ENCODE measurements at regions not wholly inside any gene's neighbourhood (a gene's known extent, or its start where the extent isn't known, plus 50 kb on each side); places are given as distances from the start of the nearest gene placed in this dataset.

DNA sequence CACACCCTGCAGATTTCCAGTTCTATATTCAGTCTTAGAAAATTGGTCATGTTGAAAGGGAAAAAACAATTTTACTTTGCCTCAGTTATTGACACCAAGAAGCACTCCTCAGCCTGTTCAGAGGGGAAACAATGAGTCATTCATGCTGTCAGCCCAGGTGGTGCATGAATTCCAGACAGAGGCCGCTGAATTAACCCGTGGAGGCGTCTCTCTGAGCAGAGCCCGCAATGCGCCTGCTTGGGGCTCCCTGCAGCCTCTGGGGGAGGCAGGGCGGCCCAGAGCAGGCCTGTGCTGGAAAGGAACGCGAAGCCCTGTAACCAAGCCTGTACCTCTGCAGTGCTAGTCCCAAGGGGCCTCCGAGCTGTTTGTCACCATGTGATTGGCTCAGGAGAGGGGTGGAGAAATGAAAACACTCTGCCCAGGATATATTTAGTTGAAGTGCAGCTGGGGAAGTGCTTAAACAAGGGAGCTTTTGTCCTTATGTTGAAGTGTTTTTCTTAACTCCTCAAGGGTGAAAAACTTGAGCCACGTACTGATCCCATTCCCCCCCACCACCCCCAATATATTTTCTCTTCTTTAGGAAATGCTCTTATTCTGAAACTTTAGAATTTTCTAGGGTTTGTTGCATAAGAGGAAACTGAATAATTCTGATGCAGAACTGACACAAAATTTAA, 68.3 kb upstream of the CHD2 start (continued):
- no peak for TF ChIP-seq NPAS2 (CRISPR knock-in tag; IDR thresholded peaks at IDR 0.05; ENCODE audit: borderline replicate concordance)

DNA sequence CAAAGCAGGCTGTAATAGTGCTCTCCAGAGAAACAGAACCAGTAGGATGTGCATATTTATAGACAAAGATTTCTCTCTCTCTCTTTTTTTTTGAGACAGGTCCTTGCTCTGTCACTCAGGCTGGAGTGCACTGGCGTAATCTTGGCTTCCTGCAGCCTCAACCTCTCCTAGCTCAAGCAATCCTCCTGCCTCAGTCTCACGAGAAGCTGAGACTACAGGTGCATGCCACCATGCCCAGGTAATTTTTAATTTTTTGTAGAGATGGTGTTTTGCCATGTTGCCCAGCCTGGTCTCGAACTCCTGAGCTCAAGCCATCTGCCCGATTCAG, 67.1 kb upstream of the CHD2 start:
- no peaks in the 10 kb centered on the region for H3K27me3 ChIP-seq (ENCODE audit: control insufficient read depth in 1 of 2, insufficient read depth in 2 of 2, low read length in 2 of 2)
- CTCF ChIA-PET (ENCODE audit: low intra/inter-chr PET ratio, low total read pairs) = no interaction called here
- no peaks in the 10 kb centered on the region for H3K36me3 ChIP-seq (replicated peaks in 1 of 2; ENCODE audit: control insufficient read depth in 1 of 2, insufficient read depth in 2 of 2, low read length in 2 of 2)
- in situ Hi-C loops (cut with HindIII; ENCODE audit: extremely low pct_ligation_motif_present, low pct_unique_long_range_greater_than_20kb) (no loop called here), intact Hi-C loops (cut with micrococcal nuclease; ENCODE audit: unreplicated experiment) (no loop called here)
- H3K4me2 ChIP-seq (ENCODE audit: low read depth, low read length) = no peak overlapping the region; the same call in 1 of the 2 replicates
- POLR2A ChIA-PET = interaction anchor here (1.9 to 4.7 kb wide), 5 partner anchors 24 to 75 kb away, joined by 15 to 132 read pairs (median 65); partner anchors contain the start of gene CHD2
- no peak overlapping the region for H3K4me3 ChIP-seq (replicated peaks in 1 of 3; ENCODE audit: insufficient read depth in 1 of 3, low read depth in 2 of 3, low read length in 3 of 3)
- H3K27ac ChIP-seq (ENCODE audit: extremely low read length, insufficient read depth, low read length) = peak overlapping the region; percentile 95
- no peaks in the 10 kb centered on the region for H4K20me1 ChIP-seq (ENCODE audit: insufficient read depth, low read length)
- H3K79me2 ChIP-seq (ENCODE audit: insufficient read depth, low read length) = no peaks in the 10 kb centered on the region
- no peak overlapping the region for H2AFZ ChIP-seq (ENCODE audit: low read length)
- H3K4me1 ChIP-seq (ENCODE audit: insufficient read depth, low read length) = peaks cover 37% of the 10 kb centered on the region
- no peaks in the 10 kb centered on the region for H3K9me3 ChIP-seq (ENCODE audit: low read length)
- no TSS peak for BruUV-seq (replicated peaks)
- ATAC-seq (no peak), DNase-seq (ENCODE audit: low spot score) (no peak), FAIRE-seq (no peak)
- WGBS (ENCODE audit: low lambda C conversion rate) = 90% methylated on average over 4 of the region's 4 CpGs
- peak overlapping the region; percentile 23; the same call in 1 of the 2 replicates for H3K9ac ChIP-seq (ENCODE audit: insufficient read depth, low read depth, low read length)
- TF ChIP-seq MATR3 (CRISPR knock-in tag; IDR thresholded peaks at IDR 0.05) (no peak), SETDB1 (CRISPR knock-in tag; IDR thresholded peaks at IDR 0.05; ENCODE audit: borderline replicate concordance) (no peak), ZFP90 (CRISPR knock-in tag; IDR thresholded peaks at IDR 0.05; ENCODE audit: borderline replicate concordance) (no peak), U2AF1 (optimal IDR thresholded peaks at IDR 0.05; ENCODE audit: low read depth, low read length) (no peak), ZNF235 (CRISPR knock-in tag; IDR thresholded peaks at IDR 0.05; ENCODE audit: borderline replicate concordance) (no peak), JARID2 (CRISPR knock-in tag; IDR thresholded peaks at IDR 0.05; ENCODE audit: insufficient replicate concordance) (no peak), ZNF335 (CRISPR knock-in tag; IDR thresholded peaks at IDR 0.05) (no peak), KLF13 (CRISPR knock-in tag; IDR thresholded peaks at IDR 0.05) (no peak), ZFP82 (CRISPR knock-in tag; IDR thresholded peaks at IDR 0.05; ENCODE audit: borderline replicate concordance) (no peak)
- TF ChIP-seq, protein P1, sequence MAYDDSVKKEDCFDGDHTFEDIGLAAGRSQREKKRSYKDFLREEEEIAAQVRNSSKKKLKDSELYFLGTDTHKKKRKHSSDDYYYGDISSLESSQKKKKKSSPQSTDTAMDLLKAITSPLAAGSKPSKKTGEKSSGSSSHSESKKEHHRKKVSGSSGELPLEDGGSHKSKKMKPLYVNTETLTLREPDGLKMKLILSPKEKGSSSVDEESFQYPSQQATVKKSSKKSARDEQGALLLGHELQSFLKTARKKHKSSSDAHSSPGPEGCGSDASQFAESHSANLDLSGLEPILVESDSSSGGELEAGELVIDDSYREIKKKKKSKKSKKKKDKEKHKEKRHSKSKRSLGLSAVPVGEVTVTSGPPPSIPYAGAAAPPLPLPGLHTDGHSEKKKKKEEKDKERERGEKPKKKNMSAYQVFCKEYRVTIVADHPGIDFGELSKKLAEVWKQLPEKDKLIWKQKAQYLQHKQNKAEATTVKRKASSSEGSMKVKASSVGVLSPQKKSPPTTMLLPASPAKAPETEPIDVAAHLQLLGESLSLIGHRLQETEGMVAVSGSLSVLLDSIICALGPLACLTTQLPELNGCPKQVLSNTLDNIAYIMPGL (CRISPR knock-in tag; IDR thresholded peaks at IDR 0.05; ENCODE audit: borderline replicate concordance in 1 of 2, low read depth in 1 of 2) = no peak
- TF ChIP-seq, protein P2, sequence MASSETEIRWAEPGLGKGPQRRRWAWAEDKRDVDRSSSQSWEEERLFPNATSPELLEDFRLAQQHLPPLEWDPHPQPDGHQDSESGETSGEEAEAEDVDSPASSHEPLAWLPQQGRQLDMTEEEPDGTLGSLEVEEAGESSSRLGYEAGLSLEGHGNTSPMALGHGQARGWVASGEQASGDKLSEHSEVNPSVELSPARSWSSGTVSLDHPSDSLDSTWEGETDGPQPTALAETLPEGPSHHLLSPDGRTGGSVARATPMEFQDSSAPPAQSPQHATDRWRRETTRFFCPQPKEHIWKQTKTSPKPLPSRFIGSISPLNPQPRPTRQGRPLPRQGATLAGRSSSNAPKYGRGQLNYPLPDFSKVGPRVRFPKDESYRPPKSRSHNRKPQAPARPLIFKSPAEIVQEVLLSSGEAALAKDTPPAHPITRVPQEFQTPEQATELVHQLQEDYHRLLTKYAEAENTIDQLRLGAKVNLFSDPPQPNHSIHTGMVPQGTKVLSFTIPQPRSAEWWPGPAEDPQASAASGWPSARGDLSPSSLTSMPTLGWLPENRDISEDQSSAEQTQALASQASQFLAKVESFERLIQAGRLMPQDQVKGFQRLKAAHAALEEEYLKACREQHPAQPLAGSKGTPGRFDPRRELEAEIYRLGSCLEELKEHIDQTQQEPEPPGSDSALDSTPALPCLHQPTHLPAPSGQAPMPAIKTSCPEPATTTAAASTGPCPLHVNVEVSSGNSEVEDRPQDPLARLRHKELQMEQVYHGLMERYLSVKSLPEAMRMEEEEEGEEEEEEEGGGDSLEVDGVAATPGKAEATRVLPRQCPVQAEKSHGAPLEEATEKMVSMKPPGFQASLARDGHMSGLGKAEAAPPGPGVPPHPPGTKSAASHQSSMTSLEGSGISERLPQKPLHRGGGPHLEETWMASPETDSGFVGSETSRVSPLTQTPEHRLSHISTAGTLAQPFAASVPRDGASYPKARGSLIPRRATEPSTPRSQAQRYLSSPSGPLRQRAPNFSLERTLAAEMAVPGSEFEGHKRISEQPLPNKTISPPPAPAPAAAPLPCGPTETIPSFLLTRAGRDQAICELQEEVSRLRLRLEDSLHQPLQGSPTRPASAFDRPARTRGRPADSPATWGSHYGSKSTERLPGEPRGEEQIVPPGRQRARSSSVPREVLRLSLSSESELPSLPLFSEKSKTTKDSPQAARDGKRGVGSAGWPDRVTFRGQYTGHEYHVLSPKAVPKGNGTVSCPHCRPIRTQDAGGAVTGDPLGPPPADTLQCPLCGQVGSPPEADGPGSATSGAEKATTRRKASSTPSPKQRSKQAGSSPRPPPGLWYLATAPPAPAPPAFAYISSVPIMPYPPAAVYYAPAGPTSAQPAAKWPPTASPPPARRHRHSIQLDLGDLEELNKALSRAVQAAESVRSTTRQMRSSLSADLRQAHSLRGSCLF (CRISPR knock-in tag; IDR thresholded peaks at IDR 0.05; ENCODE audit: borderline replicate concordance) = no peak
- TF ChIP-seq, protein P3, sequence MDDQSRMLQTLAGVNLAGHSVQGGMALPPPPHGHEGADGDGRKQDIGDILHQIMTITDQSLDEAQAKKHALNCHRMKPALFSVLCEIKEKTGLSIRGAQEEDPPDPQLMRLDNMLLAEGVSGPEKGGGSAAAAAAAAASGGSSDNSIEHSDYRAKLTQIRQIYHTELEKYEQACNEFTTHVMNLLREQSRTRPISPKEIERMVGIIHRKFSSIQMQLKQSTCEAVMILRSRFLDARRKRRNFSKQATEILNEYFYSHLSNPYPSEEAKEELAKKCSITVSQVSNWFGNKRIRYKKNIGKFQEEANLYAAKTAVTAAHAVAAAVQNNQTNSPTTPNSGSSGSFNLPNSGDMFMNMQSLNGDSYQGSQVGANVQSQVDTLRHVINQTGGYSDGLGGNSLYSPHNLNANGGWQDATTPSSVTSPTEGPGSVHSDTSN (CRISPR knock-in tag; IDR thresholded peaks at IDR 0.05; ENCODE audit: borderline replicate concordance) = no peak
- TF ChIP-seq, protein P4, sequence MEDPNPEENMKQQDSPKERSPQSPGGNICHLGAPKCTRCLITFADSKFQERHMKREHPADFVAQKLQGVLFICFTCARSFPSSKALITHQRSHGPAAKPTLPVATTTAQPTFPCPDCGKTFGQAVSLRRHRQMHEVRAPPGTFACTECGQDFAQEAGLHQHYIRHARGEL (CRISPR knock-in tag; IDR thresholded peaks at IDR 0.05) = no peak
